Activated CD4-positive, alpha-beta memory T cell treated with anti-CD3 and anti-CD28 coated beads for 36 hours (primary cell): ENCODE measurements at regions not wholly inside any gene's neighbourhood (a gene's known extent, or its start where the extent isn't known, plus 50 kb on each side); places are given as distances from the start of the nearest gene placed in this dataset.

Experiments used
- CTCF ChIA-PET: fragments of 350-600 bp; sonication (Branson Sonifier 250); formaldehyde crosslinking; loops from one replicate; lab custom pipeline; 2021; ENCODE audit warnings: antibody characterized with exemption, inconsistent platforms; lab: Charles Lee
- POLR2A ChIA-PET: fragments of 350-600 bp; sonication (Branson Sonifier 250); formaldehyde crosslinking; loops from one replicate; lab custom pipeline; 2021; ENCODE audit warnings: antibody characterized with exemption; lab: Charles Lee
- DNase-seq: peaks from one replicate; pipeline ENCODE4 v3.0.0-alpha.2; 2020
- H3K27ac Mint-ChIP-seq: one replicate; pipeline ENCODE4 v1.8.0; 2021; ENCODE audit warnings: mixed read lengths
- H3K27me3 Mint-ChIP-seq: one replicate; pipeline ENCODE4 v1.8.0; 2021; ENCODE audit warnings: mixed read lengths
- H3K36me3 Mint-ChIP-seq: one replicate; pipeline ENCODE4 v1.8.0; 2021; ENCODE audit warnings: mixed read lengths
- H3K4me1 Mint-ChIP-seq: one replicate; pipeline ENCODE4 v1.8.0; 2021; ENCODE audit warnings: low read depth, mixed read lengths
- H3K4me3 Mint-ChIP-seq: one replicate; pipeline ENCODE4 v1.8.0; 2021; ENCODE audit warnings: mild to moderate bottlenecking, mixed read lengths
- H3K9me3 Mint-ChIP-seq: one replicate; pipeline ENCODE4 v1.8.0; 2021; ENCODE audit warnings: mixed read lengths
- intact Hi-C: fragments of 100-400 bp; cut with micrococcal nuclease; formaldehyde crosslinking; loops from one replicate; pipeline ENCODE4 v1.15.1; 2023

GRCh38 chr3:151935446-151935845 lies 62.0 kb downstream of the SUCNR1 start:
- no peak for DNase-seq
- Mint-ChIP-seq H3K4me3 (no peak overlapping the region), H3K9me3 (no peaks in the 10 kb centered on the region), H3K36me3 (no peaks in the 10 kb centered on the region), H3K27me3 (peaks cover 2% of the 10 kb centered on the region), H3K27ac (no peak overlapping the region), H3K4me1 (no peaks in the 10 kb centered on the region)
- ChIA-PET POLR2A (no interaction called here), CTCF (no interaction called here)
- intact Hi-C loops: no loop called here

DNA sequence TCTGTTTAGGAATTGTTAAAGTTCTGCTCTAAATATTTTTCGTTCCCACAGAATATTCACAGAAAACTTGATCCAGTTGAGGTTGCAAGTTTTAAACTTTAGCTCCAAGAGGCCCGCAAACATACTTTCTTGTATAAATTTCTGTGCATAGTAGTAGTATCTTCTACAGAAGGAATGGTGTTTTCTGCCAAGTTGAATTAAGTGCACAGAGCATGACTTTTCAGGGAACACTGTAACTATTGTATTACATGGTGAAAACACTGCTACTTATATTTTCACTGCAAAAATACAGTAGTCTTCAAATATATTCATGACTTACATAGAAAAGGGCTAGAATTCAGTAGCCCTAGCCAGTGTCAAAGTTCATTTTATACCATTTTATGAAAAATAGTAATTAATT lies 67.0 kb downstream of the SUCNR1 start:
- ChIA-PET CTCF (interaction anchor here (1.2 kb wide), 1 partner anchor 14 kb away, joined by 3 read pairs; no protein-coding TSS in a partner anchor), POLR2A (no interaction called here)
- no peak for DNase-seq
- Mint-ChIP-seq H3K9me3 (no peaks in the 10 kb centered on the region), H3K4me3 (no peak overlapping the region), H3K27me3 (peaks cover 2% of the 10 kb centered on the region), H3K4me1 (no peaks in the 10 kb centered on the region), H3K36me3 (no peaks in the 10 kb centered on the region), H3K27ac (no peak overlapping the region)
- intact Hi-C loops: no loop called here

- CTCF ChIA-PET: no interaction called here
- Mint-ChIP-seq H3K27me3 (peaks cover 7% of the 10 kb centered on the region), H3K9me3 (no peaks in the 10 kb centered on the region), H3K4me1 (no peaks in the 10 kb centered on the region), H3K36me3 (no peaks in the 10 kb centered on the region), H3K27ac (no peak overlapping the region), H3K4me3 (no peak overlapping the region)
- intact Hi-C loops: no loop called here
- POLR2A ChIA-PET: no interaction called here
- no peak for DNase-seq
These were observed 70.1 kb downstream of the SUCNR1 start for GRCh38 chr3:151943539-151943938.

DNA sequence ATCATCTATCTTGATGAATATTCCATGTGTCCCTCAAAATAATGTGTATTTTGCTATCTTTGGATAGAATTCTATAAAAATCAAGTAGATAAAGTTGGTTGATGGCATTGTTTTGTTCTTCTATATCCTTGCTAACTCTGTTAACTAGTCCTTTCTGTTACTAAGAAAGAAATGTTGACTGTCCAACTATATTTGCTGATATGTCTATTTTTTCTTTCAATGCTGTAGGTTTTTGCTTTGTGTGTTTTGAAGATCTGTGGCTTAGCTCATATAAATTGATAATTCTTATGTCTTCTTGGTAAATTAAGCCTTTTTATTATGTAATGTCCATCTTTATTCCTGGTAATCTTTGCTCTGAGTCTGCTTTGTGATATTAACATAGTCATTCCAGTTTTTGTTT lies 70.9 kb downstream of the SUCNR1 start:
- peaks cover 7% of the 10 kb centered on the region for H3K27me3 Mint-ChIP-seq
- POLR2A ChIA-PET: no interaction called here
- H3K27ac Mint-ChIP-seq: no peak overlapping the region
- no peaks in the 10 kb centered on the region for H3K36me3 Mint-ChIP-seq
- DNase-seq: no peak
- CTCF ChIA-PET: no interaction called here
- no peaks in the 10 kb centered on the region for H3K9me3 Mint-ChIP-seq
- intact Hi-C loops: no loop called here
- no peaks in the 10 kb centered on the region for H3K4me1 Mint-ChIP-seq
- H3K4me3 Mint-ChIP-seq: no peak overlapping the region

- no peak overlapping the region for H3K4me3 Mint-ChIP-seq
- H3K4me1 Mint-ChIP-seq: no peaks in the 10 kb centered on the region
- intact Hi-C loops: no loop called here
- ChIA-PET POLR2A (no interaction called here), CTCF (no interaction called here)
- no peaks in the 10 kb centered on the region for H3K9me3 Mint-ChIP-seq
- no peaks in the 10 kb centered on the region for H3K36me3 Mint-ChIP-seq
- H3K27ac Mint-ChIP-seq: no peak overlapping the region
- DNase-seq: no peak
- peaks cover 5% of the 10 kb centered on the region for H3K27me3 Mint-ChIP-seq
These were observed 73.2 kb downstream of the SUCNR1 start for GRCh38 chr3:151946606-151947005.

DNA sequence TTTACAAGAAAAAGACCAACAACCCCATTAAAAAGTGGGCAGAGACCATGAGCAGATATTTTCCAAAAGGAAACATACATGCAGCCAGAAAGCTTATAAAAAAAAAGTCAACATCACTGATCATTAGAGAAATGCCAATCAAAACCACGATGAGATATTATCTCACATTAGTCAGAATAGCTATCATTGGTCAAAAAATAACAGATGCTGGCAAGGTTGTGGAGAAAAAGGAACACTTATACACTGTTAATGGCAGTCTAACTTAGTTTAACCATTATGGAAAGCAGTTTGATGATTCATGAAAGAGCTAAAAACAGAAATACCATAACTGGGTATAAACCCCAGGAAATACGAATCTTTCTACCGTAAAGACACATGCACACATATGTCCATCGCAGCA lies 76.3 kb downstream of the SUCNR1 start:
- Mint-ChIP-seq H3K4me3 (no peak overlapping the region), H3K27ac (no peak overlapping the region), H3K36me3 (no peaks in the 10 kb centered on the region), H3K9me3 (no peaks in the 10 kb centered on the region), H3K27me3 (peaks cover 5% of the 10 kb centered on the region), H3K4me1 (no peaks in the 10 kb centered on the region)
- CTCF ChIA-PET: no interaction called here
- DNase-seq: no peak
- intact Hi-C loops: no loop called here
- POLR2A ChIA-PET: no interaction called here

DNA sequence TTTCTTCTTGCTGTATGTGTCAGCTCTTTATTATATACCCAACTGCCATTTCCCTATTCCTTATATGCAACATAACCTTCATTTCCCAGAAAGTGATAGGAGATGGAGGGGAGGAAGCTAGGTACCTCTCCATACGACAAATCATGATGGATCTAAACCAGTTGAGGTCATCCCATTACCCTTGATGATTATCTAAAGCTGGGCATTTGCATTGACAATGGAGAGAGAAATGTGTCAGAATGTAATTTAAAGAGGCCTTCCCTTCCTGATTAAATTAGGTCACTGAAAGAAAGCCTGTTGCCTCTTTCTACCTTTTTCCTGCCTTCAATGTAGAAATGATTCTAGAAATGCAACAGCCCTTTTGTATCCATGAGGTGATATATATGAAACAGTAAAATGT lies 81.9 kb downstream of the SUCNR1 start:
- Mint-ChIP-seq H3K27me3 (no peaks in the 10 kb centered on the region), H3K27ac (no peak overlapping the region), H3K36me3 (no peaks in the 10 kb centered on the region), H3K9me3 (no peaks in the 10 kb centered on the region), H3K4me3 (no peak overlapping the region), H3K4me1 (no peaks in the 10 kb centered on the region)
- CTCF ChIA-PET: interaction anchor here (0.9 kb wide), 1 partner anchor 517 kb away, joined by 3 read pairs; no protein-coding TSS in a partner anchor
- POLR2A ChIA-PET: no interaction called here
- DNase-seq: no peak
- intact Hi-C loops: no loop called here

GRCh38 chr3:151960961-151961580 lies 87.6 kb downstream of the SUCNR1 start:
- intact Hi-C loops: no loop called here
- CTCF ChIA-PET: no interaction called here
- Mint-ChIP-seq H3K27me3 (no peaks in the 10 kb centered on the region), H3K9me3 (no peaks in the 10 kb centered on the region), H3K36me3 (no peaks in the 10 kb centered on the region), H3K27ac (no peak overlapping the region), H3K4me3 (no peak overlapping the region), H3K4me1 (no peaks in the 10 kb centered on the region)
- DNase-seq: no peak
- POLR2A ChIA-PET: no interaction called here

DNA sequence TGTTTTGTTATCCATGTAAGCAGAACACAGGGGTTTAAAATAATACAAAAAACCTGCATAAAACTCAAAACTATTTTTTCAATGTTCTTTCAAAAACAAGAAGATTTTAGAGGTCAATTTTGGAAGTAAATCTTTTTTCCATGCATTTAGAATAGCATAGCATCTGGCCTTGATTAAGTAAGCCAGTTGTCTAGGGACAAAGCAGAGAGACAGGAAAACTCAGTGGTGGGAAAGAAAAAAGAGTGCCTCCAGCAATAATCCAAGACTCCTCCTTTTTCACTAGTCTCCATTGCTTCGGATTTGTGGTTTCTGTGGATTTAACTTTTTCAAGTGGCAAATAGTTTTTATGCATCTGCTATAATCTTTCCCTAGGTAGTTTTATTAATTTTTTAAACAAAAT lies 88.9 kb downstream of the SUCNR1 start:
- H3K9me3 Mint-ChIP-seq: no peaks in the 10 kb centered on the region
- no peak overlapping the region for H3K4me3 Mint-ChIP-seq
- H3K36me3 Mint-ChIP-seq: no peaks in the 10 kb centered on the region
- DNase-seq: no peak
- H3K27ac Mint-ChIP-seq: no peak overlapping the region
- no peaks in the 10 kb centered on the region for H3K27me3 Mint-ChIP-seq
- intact Hi-C loops: no loop called here
- POLR2A ChIA-PET: no interaction called here
- no peaks in the 10 kb centered on the region for H3K4me1 Mint-ChIP-seq
- CTCF ChIA-PET: no interaction called here

DNA sequence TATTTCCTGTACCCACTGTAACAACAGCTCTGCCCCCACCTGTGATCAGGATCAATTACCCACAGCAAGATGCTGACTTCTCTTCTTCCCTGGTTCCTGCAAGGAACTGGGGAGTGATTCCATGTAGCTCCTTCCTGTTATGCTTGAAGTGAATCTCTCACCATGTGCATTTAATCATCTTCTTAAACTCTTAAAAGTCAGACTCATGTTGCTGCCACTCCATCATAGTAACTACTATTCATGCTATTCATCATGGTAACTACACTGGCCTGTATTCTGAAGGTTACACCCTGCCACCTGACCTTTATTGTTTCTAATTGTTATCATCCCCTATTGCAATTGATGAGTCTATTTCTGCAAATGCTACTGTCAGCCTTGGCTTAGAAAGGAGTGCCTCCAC lies 89.5 kb downstream of the SUCNR1 start:
- POLR2A ChIA-PET: no interaction called here
- H3K4me3 Mint-ChIP-seq: no peak overlapping the region

GRCh38 chr3:151964743-151965142 lies 91.3 kb downstream of the SUCNR1 start:
- H3K27ac Mint-ChIP-seq: no peak overlapping the region
- H3K36me3 Mint-ChIP-seq: no peaks in the 10 kb centered on the region
- no peak for DNase-seq
- intact Hi-C loops: no loop called here
- no peaks in the 10 kb centered on the region for H3K9me3 Mint-ChIP-seq
- H3K4me1 Mint-ChIP-seq: no peaks in the 10 kb centered on the region
- H3K4me3 Mint-ChIP-seq: no peak overlapping the region
- CTCF ChIA-PET: no interaction called here
- POLR2A ChIA-PET: no interaction called here
- no peaks in the 10 kb centered on the region for H3K27me3 Mint-ChIP-seq

More for the DNA sequence above, 89.5 kb downstream of the SUCNR1 start:
- no peaks in the 10 kb centered on the region for H3K4me1 Mint-ChIP-seq
- no peaks in the 10 kb centered on the region for H3K27me3 Mint-ChIP-seq
- intact Hi-C loops: no loop called here
- DNase-seq: no peak
- no peaks in the 10 kb centered on the region for H3K36me3 Mint-ChIP-seq
- H3K9me3 Mint-ChIP-seq: no peaks in the 10 kb centered on the region
- no peak overlapping the region for H3K27ac Mint-ChIP-seq
- CTCF ChIA-PET: no interaction called here

DNA sequence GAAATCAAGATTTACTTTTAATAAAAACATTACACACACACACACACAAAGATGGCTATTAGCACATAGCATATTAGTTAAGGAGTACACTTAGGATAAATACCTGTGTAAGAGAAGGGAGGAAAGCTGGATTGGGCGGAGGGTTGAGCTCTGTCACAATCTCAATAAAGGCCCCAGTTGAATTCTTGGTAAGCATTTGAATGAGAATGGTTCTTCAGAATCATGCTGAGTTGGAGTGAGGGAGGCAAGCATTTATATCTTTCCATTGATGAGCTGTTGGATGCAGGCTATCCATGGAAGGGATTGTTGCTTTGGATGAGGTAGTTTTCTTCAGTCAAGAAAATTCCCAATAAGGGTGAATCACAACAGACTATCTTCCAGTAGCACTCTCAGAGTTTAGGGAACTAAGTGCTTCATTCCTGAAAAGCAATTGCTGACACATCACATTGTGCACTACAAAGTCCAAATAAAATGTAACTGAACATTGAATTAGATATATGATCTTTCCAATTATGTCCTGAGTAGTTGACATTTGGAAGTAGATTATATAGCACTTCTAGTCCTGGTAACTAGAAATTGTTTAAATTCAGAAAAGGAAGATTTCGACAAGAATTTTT lies 95.7 kb downstream of the SUCNR1 start:
- Mint-ChIP-seq H3K9me3 (no peaks in the 10 kb centered on the region), H3K27me3 (no peaks in the 10 kb centered on the region)
- POLR2A ChIA-PET: no interaction called here

More for the DNA sequence above, 95.7 kb downstream of the SUCNR1 start:
- intact Hi-C loops: no loop called here
- Mint-ChIP-seq H3K27ac (no peak overlapping the region), H3K36me3 (no peaks in the 10 kb centered on the region), H3K4me3 (no peak overlapping the region), H3K4me1 (no peaks in the 10 kb centered on the region)
- CTCF ChIA-PET: no interaction called here
- no peak for DNase-seq
